ENCODE measurements at regions not wholly inside any gene's neighbourhood (a gene's known extent, or its start where the extent isn't known, plus 50 kb on each side); places are given as distances from the start of the nearest gene placed in this dataset.

- H3K27me3 Mint-ChIP-seq (ENCODE audit: insufficient read depth), result peaks cover 11% of the 10 kb centered on the region; the same call in 1 of the 2 replicates
- H3K9me3 Mint-ChIP-seq, result no peaks in the 10 kb centered on the region; the same call in 1 of the 2 replicates
- H3K36me3 Mint-ChIP-seq (ENCODE audit: low read depth), result no peaks in the 10 kb centered on the region
- TF ChIP-seq CTCF (IDR thresholded peaks at IDR 0.05), result no peak
- H3K4me1 Mint-ChIP-seq (ENCODE audit: low read depth), result no peaks in the 10 kb centered on the region
- H3K27ac Mint-ChIP-seq, result no peak overlapping the region
- no peak overlapping the region for H3K4me3 Mint-ChIP-seq
- DNase-seq, result no peak
Measured at GRCh38 chr3:159146856-159147435, 345.1 kb downstream of the MFSD1 start.

GRCh38 chr3:159147813-159148212 lies 346.0 kb downstream of the MFSD1 start:
- H3K4me1 Mint-ChIP-seq (ENCODE audit: low read depth), result no peaks in the 10 kb centered on the region
- no peaks in the 10 kb centered on the region; the same call in 1 of the 2 replicates for H3K9me3 Mint-ChIP-seq
- H3K27me3 Mint-ChIP-seq (ENCODE audit: insufficient read depth), result peaks cover 11% of the 10 kb centered on the region; the same call in 1 of the 2 replicates
- H3K27ac Mint-ChIP-seq, result no peak overlapping the region
- no peak for TF ChIP-seq CTCF (IDR thresholded peaks at IDR 0.05)
- H3K36me3 Mint-ChIP-seq (ENCODE audit: low read depth), result no peaks in the 10 kb centered on the region
- DNase-seq, result no peak
- H3K4me3 Mint-ChIP-seq, result no peak overlapping the region

GRCh38 chr3:159148466-159148865 lies 346.6 kb downstream of the MFSD1 start:
- TF ChIP-seq CTCF (IDR thresholded peaks at IDR 0.05), result no peak
- no peaks in the 10 kb centered on the region for H3K36me3 Mint-ChIP-seq (ENCODE audit: low read depth)

GRCh38 chr3:159149131-159149530 lies 347.3 kb downstream of the MFSD1 start:
- TF ChIP-seq CTCF (IDR thresholded peaks at IDR 0.05), result no peak
- H3K4me3 Mint-ChIP-seq, result no peak overlapping the region
- H3K9me3 Mint-ChIP-seq, result no peaks in the 10 kb centered on the region; the same call in 1 of the 2 replicates
- no peak overlapping the region for H3K27ac Mint-ChIP-seq
- no peak for DNase-seq
- no peaks in the 10 kb centered on the region for H3K4me1 Mint-ChIP-seq (ENCODE audit: low read depth)
- H3K27me3 Mint-ChIP-seq (ENCODE audit: insufficient read depth), result peaks cover 17% of the 10 kb centered on the region
- no peaks in the 10 kb centered on the region for H3K36me3 Mint-ChIP-seq (ENCODE audit: low read depth)

More at GRCh38 chr3:159148466-159148865, 346.6 kb downstream of the MFSD1 start:
- H3K27ac Mint-ChIP-seq, result no peak overlapping the region
- H3K9me3 Mint-ChIP-seq, result no peaks in the 10 kb centered on the region; the same call in 1 of the 2 replicates
- no peak for DNase-seq
- H3K4me3 Mint-ChIP-seq, result no peak overlapping the region
- H3K4me1 Mint-ChIP-seq (ENCODE audit: low read depth), result no peaks in the 10 kb centered on the region
- peaks cover 11% of the 10 kb centered on the region; the same call in 1 of the 2 replicates for H3K27me3 Mint-ChIP-seq (ENCODE audit: insufficient read depth)

GRCh38 chr3:159149633-159150032 lies 347.8 kb downstream of the MFSD1 start:
- Mint-ChIP-seq H3K4me3 (no peak overlapping the region), H3K9me3 (no peaks in the 10 kb centered on the region; the same call in 1 of the 2 replicates), H3K27ac (no peak overlapping the region), H3K36me3 (ENCODE audit: low read depth) (no peaks in the 10 kb centered on the region), H3K27me3 (ENCODE audit: insufficient read depth) (peaks cover 17% of the 10 kb centered on the region), H3K4me1 (ENCODE audit: low read depth) (no peaks in the 10 kb centered on the region)
- no peak for DNase-seq
- TF ChIP-seq CTCF (IDR thresholded peaks at IDR 0.05), result no peak

All from HFFc6 (cell line).